ENCODE measurements at regions not wholly inside any gene's neighbourhood (a gene's known extent, or its start where the extent isn't known, plus 50 kb on each side); places are given as distances from the start of the nearest gene placed in this dataset.

GRCh38 chr2:149826471-149827125 lies 239.0 kb upstream of the MMADHC start:
- DNase-seq, result no peak

- no peak for DNase-seq
These were observed 237.9 kb upstream of the MMADHC start for GRCh38 chr2:149825473-149825872.

- no peak for DNase-seq
These were observed 236.6 kb upstream of the MMADHC start for GRCh38 chr2:149824136-149824535.

GRCh38 chr2:149819356-149819957 lies 231.9 kb upstream of the MMADHC start:
- DNase-seq, result no peak

GRCh38 chr2:149816756-149817551 lies 229.4 kb upstream of the MMADHC start:
- DNase-seq, result no peak

GRCh38 chr2:149815941-149816340 lies 228.4 kb upstream of the MMADHC start:
- DNase-seq, result no peak

GRCh38 chr2:149814901-149815300 lies 227.3 kb upstream of the MMADHC start:
- no peak for DNase-seq

- DNase-seq, result no peak
These were observed 226.5 kb upstream of the MMADHC start for GRCh38 chr2:149814049-149814448.

- DNase-seq, result no peak
These were observed 221.0 kb upstream of the MMADHC start for GRCh38 chr2:149808556-149808955.

GRCh38 chr2:149806651-149807050 lies 219.1 kb upstream of the MMADHC start:
- no peak for DNase-seq

- DNase-seq, result no peak
These were observed 213.3 kb upstream of the MMADHC start for GRCh38 chr2:149800624-149801542.

GRCh38 chr2:149799013-149799705 lies 211.6 kb upstream of the MMADHC start:
- DNase-seq, result no peak

- no peak for DNase-seq
These were observed 209.5 kb upstream of the MMADHC start for GRCh38 chr2:149797030-149797429.

GRCh38 chr2:149789549-149789948 lies 202.0 kb upstream of the MMADHC start:
- no peak for DNase-seq

- no peak for DNase-seq
These were observed 199.6 kb upstream of the MMADHC start for GRCh38 chr2:149787206-149787605.

GRCh38 chr2:149783284-149783683 lies 195.7 kb upstream of the MMADHC start:
- DNase-seq, result no peak

- DNase-seq, result no peak
These were observed 195.0 kb upstream of the MMADHC start for GRCh38 chr2:149782572-149782971.

- DNase-seq, result no peak
These were observed 193.8 kb upstream of the MMADHC start for GRCh38 chr2:149781263-149781808.

GRCh38 chr2:149773006-149773405 lies 185.4 kb upstream of the MMADHC start:
- no peak for DNase-seq

- DNase-seq, result no peak
These were observed 180.8 kb upstream of the MMADHC start for GRCh38 chr2:149768320-149768799.

- no peak for DNase-seq
These were observed 180.0 kb upstream of the MMADHC start for GRCh38 chr2:149767516-149767974.

- DNase-seq, result no peak
These were observed 178.8 kb upstream of the MMADHC start for GRCh38 chr2:149766339-149766738.
